ENCODE measurements at regions not wholly inside any gene's neighbourhood (a gene's known extent, or its start where the extent isn't known, plus 50 kb on each side); places are given as distances from the start of the nearest gene placed in this dataset.

DNA sequence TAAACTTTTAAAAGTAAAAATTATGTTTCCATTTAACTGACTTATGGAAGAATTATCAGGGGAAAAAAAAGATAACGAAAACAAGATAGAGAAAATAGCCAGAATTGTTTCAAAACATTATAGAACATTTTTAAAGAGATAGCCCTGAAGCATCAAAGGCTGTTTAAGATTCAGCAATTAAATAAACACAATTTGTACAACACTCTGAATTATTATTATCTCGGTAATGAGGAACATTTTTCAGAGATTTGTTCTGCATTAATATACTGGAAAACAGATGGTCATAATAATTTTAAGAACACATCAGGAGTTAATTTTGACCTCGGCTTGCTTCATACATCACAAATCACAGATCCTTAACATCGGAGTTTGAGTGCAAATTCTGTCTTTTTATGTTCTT, 643.8 kb downstream of the SORCS1 start:
- no peak for ATAC-seq
- no peak for TF ChIP-seq POLR2A (IDR thresholded peaks at IDR 0.05)
- intact Hi-C loops (cut with DNase I): no loop called here
- 61% methylated on average over 4 of the region's 4 CpGs for WGBS (ENCODE audit: insufficient coverage, low coverage, low lambda C conversion rate, missing lambda C conversion rate)
- H3K36me3 ChIP-seq: no peaks in the 10 kb centered on the region
- H3K9me3 ChIP-seq: no peaks in the 10 kb centered on the region
- no peak overlapping the region for H3K27ac ChIP-seq
- H3K27me3 ChIP-seq: no peaks in the 10 kb centered on the region
- H3K4me3 ChIP-seq: no peak overlapping the region
- no peak for DNase-seq
- no peaks in the 10 kb centered on the region for H3K4me1 ChIP-seq

DNA sequence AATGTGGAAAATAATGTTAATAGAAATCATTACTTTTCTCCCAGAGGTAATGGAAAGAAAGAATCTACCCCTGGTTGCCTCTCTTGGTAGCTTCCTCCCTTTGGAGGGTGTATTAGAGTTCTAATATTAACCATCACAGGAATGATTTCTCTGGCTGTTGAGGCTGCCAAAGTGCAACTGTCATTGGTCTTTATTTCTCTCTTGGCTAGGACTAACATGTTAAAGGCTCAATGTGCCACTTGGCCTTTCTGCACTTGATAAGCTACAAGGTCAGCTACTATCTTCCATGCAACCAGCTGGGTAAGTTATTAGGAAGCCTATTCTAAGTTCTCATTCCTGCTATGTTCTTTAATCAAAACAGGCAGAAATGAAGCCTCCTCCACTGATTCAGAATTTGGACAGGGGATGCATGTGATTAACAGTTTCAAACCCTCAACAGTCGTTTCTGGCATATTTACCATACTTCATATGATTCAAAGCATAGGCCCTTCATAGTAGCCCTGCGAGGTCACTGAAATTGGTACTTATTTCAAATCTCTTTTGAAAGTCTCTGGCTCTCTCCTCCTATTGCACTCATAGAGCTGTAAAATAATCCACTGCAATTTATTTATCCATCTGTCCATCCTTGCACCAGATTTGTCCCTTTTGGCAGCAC, 645.0 kb downstream of the SORCS1 start:
- intact Hi-C loops (cut with DNase I): no loop called here
- no peaks in the 10 kb centered on the region for H3K27me3 ChIP-seq
- no peak overlapping the region for H3K27ac ChIP-seq
- DNase-seq (no peak), ATAC-seq (no peak)
- no peaks in the 10 kb centered on the region for H3K36me3 ChIP-seq
- TF ChIP-seq, protein P1, sequence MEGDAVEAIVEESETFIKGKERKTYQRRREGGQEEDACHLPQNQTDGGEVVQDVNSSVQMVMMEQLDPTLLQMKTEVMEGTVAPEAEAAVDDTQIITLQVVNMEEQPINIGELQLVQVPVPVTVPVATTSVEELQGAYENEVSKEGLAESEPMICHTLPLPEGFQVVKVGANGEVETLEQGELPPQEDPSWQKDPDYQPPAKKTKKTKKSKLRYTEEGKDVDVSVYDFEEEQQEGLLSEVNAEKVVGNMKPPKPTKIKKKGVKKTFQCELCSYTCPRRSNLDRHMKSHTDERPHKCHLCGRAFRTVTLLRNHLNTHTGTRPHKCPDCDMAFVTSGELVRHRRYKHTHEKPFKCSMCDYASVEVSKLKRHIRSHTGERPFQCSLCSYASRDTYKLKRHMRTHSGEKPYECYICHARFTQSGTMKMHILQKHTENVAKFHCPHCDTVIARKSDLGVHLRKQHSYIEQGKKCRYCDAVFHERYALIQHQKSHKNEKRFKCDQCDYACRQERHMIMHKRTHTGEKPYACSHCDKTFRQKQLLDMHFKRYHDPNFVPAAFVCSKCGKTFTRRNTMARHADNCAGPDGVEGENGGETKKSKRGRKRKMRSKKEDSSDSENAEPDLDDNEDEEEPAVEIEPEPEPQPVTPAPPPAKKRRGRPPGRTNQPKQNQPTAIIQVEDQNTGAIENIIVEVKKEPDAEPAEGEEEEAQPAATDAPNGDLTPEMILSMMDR (IDR thresholded peaks at IDR 0.05): no peak
- no peak for TF ChIP-seq POLR2A (IDR thresholded peaks at IDR 0.05)
- H3K4me1 ChIP-seq: no peaks in the 10 kb centered on the region
- 63% methylated on average over 2 of the region's 2 CpGs for WGBS (ENCODE audit: insufficient coverage, low coverage, low lambda C conversion rate, missing lambda C conversion rate)
- H3K9me3 ChIP-seq: no peaks in the 10 kb centered on the region
- no peak overlapping the region for H3K4me3 ChIP-seq

DNA sequence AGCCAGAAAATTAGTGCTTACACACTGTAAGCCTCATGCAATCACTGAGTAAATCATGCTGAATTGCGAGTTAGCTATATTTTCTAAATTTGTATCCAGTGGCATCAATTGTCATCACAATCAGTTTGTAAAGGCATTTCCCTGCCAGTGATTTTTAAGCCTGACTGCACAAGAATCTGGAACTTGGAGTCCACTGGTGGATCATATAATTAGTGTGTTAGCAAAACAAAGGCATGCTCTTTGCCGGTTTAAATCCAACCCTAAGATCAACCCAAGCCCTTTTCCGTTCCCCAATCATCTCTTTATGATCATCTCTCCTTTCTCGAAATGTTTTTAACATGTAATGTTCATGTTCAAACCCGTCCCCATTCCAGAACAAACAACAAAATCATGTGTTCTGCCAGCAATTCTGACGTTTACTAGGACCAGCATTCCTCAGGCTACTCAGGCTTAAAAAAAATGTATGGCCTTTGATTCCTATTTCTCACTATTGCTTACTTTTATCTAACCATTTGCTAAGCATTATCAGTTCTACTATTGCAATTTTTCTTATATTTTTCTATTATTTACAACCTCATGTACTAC, 649.2 kb downstream of the SORCS1 start:
- Histone ChIP-seq H3K9me3 (no peaks in the 10 kb centered on the region), H3K27me3 (no peaks in the 10 kb centered on the region), H3K4me3 (no peak overlapping the region), H3K36me3 (no peaks in the 10 kb centered on the region), H3K27ac (no peak overlapping the region), H3K4me1 (no peaks in the 10 kb centered on the region)
- 50% methylated on average over 6 of the region's 6 CpGs for WGBS (ENCODE audit: insufficient coverage, low coverage, low lambda C conversion rate, missing lambda C conversion rate)
- ATAC-seq (no peak), DNase-seq (no peak)
- TF ChIP-seq, protein P1 (IDR thresholded peaks at IDR 0.05): no peak
- no peak for TF ChIP-seq POLR2A (IDR thresholded peaks at IDR 0.05)
- intact Hi-C loops (cut with DNase I): no loop called here

DNA sequence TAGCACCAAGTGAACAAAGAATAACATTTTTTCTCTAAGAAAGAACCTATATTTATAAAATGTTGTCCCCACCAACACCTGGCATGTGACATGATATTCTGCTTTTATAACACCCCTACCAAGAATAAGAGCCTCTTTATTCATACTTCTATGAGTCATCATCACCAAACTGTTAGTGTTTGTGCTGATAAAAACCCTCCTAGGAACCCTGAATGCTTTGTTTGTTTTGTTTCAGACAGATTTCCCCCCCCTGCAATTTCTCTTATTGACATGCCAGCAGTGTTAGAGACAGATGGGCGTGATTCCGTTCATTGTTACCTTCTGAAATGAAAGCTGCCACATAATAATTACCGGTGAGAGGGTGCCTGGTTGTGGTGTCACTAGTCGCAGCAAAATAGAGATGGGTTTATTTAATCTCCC, 651.1 kb downstream of the SORCS1 start:
- 45% methylated on average over 4 of the region's 4 CpGs for WGBS (ENCODE audit: insufficient coverage, low coverage, low lambda C conversion rate, missing lambda C conversion rate)
- TF ChIP-seq, protein P1 (IDR thresholded peaks at IDR 0.05): no peak
- no peak for TF ChIP-seq POLR2A (IDR thresholded peaks at IDR 0.05)
- DNase-seq (no peak), ATAC-seq (peak in 1 of 4 donors; percentile 31)
- intact Hi-C loops (cut with DNase I): no loop called here
- Histone ChIP-seq H3K27ac (no peak overlapping the region), H3K36me3 (no peaks in the 10 kb centered on the region), H3K4me1 (no peaks in the 10 kb centered on the region), H3K27me3 (no peaks in the 10 kb centered on the region), H3K4me3 (no peak overlapping the region), H3K9me3 (no peaks in the 10 kb centered on the region)

DNA sequence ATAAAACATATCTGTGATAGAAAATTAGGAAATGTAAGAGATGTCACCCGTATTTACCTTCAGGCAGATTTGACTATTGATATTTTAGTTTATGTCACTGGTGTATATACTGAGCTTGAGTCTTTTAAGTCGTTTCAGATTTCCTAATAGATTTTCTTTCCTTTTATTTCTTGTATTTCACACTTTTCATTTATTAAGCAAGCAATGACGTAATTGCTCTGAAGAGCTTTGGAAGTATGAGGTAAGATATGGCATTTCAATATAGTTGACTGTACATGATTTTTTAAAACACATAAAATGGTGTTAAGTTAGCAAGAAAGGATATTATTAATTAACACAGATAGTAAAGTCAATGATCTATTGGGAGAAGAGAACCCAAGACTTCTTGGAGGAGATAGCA, 652.6 kb downstream of the SORCS1 start:
- no peaks in the 10 kb centered on the region for H3K9me3 ChIP-seq
- no peaks in the 10 kb centered on the region for H3K4me1 ChIP-seq
- TF ChIP-seq POLR2A (IDR thresholded peaks at IDR 0.05): no peak
- TF ChIP-seq, protein P1 (IDR thresholded peaks at IDR 0.05): no peak
- no peak overlapping the region for H3K4me3 ChIP-seq
- intact Hi-C loops (cut with DNase I): no loop called here
- no peaks in the 10 kb centered on the region for H3K36me3 ChIP-seq
- 72% methylated on average over 3 of the region's 3 CpGs for WGBS (ENCODE audit: insufficient coverage, low coverage, low lambda C conversion rate, missing lambda C conversion rate)
- DNase-seq (no peak), ATAC-seq (no peak)
- no peak overlapping the region for H3K27ac ChIP-seq
- H3K27me3 ChIP-seq: no peaks in the 10 kb centered on the region

All from right lobe of liver (tissue), 6 donors.